COR-L47 (cell line): ENCODE measurements at regions not wholly inside any gene's neighbourhood (a gene's known extent, or its start where the extent isn't known, plus 50 kb on each side); places are given as distances from the start of the nearest gene placed in this dataset.

Source experiments
- DNase-seq: peaks from one replicate; lab custom pipeline; 2025; lab: John Stamatoyannopoulos, UW

DNA sequence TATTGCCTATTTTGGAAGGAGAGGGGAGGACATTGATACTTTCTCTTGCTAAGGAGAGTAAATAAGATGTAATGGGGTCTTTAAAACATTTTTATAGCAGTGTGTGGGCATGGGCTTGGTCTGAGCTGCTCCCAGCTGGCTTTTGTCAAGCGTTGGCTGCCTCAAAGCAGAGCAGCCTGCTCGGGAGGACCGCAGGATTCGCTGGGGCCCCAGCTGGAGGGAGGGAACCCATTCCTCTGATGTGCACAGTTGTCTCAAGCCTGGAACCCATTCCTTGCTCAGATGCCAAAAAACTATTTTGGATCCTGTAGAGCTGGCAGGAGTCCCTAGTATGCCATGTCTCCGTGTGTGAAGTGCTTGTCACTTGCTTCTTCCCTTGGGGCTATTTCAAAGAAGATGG, 59.4 kb upstream of the RMDN2 start:
- no peak for DNase-seq

DNA sequence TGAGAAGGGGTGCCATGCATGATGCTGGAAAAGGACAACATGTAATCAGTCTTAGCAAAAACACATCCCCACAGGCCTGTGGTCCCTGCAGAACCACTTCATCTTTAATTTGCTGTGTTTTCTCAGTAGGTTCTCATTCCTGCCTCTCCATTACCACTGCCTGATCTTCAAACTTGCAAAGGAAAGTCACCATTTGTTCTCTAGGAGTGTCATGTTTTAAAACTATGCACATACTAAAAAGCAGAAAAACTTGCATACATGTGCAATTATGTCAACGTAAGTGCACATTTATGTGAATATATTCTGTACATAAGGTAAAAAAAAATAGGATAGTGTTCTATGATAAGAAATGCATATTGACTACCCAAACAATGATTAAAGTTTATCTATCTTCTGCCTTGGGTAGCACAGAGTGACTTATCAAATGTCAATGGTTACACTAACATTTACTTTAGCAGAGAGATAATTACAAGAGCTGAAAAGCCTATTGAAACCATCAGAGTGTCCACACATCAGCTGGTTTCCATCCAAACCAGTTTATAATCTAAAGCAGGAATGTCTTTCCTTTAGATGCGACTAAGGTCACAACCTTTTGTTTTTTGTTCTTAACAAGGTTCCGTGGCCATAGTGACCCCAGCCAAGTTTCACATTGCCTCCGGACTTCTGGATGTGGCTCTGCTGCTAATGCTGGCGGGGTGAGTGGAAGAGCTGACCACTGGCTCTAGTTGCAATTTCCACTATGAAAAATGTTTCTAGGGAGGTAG, 58.7 kb upstream of the RMDN2 start:
- DNase-seq = no peak

GRCh38 chr2:37867166-37867565, 57.9 kb upstream of the RMDN2 start:
- no peak for DNase-seq

- no peak for DNase-seq
These were observed 56.2 kb upstream of the RMDN2 start for GRCh38 chr2:37868866-37869265.

GRCh38 chr2:37869304-37869703, 55.8 kb upstream of the RMDN2 start:
- DNase-seq = no peak

DNA sequence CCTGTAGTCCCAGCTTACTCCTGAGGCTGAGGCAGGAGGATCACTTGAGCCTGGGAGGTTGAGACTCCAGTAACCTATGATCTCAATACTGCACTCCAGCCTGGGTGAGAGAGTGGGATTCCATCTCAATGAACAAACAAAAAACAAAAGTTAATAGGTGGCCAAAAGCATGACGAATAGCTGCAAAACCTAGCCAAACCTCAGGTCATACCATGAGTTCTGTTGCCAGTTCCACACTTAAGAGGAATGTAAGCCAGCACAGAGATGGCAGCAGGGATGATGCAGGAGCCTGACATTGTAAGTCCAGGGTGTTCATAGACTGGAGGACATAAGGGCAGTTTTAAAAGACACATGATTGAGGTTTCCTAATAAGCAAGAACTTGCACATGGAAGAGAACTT, 55.3 kb upstream of the RMDN2 start:
- DNase-seq = no peak

GRCh38 chr2:37870829-37871228, 54.3 kb upstream of the RMDN2 start:
- DNase-seq = no peak

DNA sequence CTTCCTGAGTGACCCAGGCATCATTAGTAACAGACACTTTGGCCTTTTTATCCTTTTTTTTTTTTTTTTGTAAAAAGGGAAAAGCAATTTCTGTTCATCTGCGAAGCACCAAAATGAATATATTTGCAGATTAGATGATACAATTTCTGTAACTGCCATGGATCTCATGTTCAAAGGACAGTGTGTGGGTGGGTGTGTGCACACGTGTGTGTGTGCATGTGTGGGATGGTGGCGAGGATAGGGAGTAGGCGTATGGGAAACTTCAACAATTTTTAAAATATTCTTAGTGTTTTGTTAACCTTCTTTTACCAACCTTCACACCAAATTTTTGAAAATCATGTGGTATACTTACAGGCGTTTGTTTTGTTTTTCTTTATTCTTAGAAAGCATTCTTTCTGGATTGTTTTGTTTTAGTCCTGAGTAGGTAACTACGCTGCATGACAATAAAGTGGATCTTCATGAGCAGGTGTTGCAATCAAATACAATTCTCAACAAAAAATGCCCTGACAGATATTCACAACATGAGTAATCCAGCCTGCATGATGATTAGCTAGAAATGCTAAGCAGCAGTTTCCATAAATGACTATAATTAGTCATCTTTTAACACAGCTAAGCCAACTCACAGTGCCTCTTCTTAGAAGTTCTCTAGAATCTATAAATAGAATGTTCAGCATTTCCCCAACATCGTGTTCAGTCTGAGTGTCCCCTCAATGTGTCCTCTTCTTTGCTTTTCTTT, 53.5 kb upstream of the RMDN2 start:
- DNase-seq = no peak

- DNase-seq = no peak
These were observed 52.8 kb upstream of the RMDN2 start for GRCh38 chr2:37872192-37872750.

GRCh38 chr2:37873229-37873628, 51.9 kb upstream of the RMDN2 start:
- DNase-seq = no peak

GRCh38 chr2:37873749-37874330, 51.2 kb upstream of the RMDN2 start:
- DNase-seq = no peak

DNA sequence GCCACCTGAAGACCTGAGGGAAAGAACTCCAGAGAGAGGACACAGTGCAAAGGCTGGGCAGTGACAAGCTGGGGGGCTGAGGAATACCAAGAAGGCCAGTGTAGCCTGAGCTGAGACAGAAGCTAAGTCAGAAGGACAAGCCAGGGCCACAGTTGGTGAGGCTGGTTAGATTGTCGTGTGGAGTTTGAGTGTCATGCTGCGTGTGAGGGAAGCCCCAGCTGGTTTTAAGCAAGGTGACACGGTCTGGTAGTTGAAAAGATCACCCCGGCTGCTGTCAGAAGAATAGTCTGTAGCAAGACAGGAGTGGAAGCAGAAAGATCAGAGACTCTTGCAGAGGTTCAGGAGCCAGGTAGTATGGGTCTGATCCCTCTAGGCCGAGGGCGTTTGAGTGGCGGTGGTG, 50.6 kb upstream of the RMDN2 start:
- DNase-seq = no peak
